HG02610 (cell line): ENCODE measurements at regions not wholly inside any gene's neighbourhood (a gene's known extent, or its start where the extent isn't known, plus 50 kb on each side); places are given as distances from the start of the nearest gene placed in this dataset.

Source experiments
- ATAC-seq: cut with Tn5 transposase; IDR thresholded peaks from one replicate; pipeline ENCODE4 v1.9.1; 2021; ENCODE audit warnings: mild to moderate bottlenecking, moderate library complexity; ENCODE audit not compliant: unreplicated experiment

DNA sequence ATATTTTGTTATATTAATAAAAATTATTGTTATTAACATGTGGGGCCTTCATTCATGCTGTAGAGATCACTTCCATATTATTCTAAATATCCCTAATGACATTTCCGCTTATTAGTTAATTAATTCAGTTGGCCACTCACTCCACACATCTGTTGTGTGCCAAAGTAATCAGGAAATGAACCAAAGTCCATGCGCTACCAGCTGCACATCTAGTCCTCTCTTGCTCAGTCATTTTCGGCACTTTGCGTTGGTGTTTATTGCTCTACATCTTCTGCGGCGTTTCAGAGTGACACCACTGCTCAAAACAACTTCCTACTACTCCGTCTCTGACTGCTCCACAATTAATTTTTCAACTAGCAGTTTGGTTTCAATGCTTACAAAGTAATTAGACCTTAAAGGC is 101.4 kb upstream of the ZFHX3 start:
- ATAC-seq, result no peak

DNA sequence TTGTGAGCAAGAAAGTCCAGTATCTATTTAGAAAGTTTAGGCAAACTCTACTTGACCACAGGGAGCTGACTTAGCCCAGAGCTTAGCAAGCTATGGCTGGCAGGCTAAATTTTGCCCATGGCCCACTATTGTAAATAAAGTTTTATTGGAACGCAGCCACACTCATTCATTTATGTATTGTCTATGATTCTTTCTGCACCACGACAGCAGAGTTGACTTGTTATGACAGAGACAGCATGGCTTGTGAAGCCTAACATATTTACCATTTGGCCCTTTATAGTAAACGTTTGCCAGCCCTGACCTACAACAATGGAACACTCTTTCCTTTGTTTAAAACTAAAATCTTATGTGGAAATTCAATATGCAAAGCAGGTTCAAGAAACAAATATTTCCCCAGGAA is 100.0 kb upstream of the ZFHX3 start:
- ATAC-seq, result no peak

DNA sequence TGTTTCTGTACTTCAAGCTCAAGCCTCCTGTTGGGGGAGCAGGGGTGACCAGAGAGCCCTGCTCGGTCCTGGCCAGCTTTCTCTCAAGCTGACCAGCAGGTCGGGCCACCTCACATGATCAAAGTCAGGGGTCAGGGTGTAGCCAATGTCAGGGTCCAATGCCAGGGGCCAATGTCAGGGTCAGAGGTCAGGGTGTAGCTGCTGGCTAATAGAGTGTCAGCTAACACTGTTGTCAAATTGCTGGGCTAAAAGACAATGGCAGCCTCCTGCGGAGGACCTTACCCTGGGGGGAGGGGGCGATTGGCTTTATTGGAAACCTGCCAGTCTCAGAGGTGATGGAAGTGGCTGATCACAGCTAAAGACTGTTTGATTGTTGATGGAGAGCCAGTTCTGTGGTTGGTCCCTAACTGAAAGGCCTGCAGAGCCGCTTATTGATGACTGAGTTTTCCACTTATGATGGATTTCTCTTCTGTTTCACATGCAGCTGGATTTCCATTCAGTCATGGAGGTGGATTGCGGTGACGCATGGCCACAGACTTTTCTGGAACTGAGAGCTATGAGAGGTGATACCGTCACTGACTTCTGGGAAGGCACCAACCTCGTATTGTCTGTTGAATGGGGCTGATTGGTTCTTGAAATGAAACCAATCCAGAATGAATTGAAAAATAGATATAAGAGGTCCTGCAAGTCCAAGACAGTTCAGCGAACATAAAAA is 97.4 kb upstream of the ZFHX3 start:
- no peak for ATAC-seq

DNA sequence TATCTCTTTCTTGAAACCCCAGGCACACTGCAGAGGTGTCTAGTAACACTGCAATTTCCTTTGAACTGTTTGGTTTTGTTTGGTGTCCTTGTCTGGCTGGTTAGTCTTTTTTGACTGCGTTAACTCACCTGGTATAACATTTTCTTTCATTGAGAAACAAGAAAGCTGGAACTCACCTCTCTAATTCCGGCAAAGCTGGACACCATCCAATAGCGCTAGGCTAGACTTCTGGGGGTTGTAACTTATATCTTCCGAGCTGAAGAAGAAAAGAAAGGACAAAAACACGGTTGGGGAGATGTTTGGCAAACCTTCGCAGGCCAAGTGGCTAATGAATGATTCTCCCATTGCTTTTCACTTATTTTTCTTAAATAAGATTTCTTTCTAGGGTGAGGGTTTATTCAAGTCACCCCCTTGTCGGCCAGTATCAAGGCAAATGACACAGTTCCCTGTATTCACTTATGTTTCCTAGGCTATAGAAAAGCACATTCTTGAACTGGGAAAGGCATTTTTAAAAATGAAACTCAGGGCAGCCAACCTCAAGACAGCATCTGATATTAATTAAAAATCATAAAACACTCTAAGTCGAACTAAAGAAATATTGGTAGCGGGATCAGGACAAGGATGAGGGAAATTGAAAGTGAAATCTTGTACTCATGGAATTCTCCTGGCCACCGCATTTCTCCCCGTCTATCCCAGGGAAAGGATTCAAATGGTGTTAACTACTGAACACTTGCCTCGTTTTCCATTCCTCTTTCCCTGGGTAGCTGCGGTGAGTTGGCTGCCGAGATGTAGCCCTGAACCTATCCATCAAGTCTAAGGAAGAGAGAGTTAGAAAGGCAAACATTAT is 95.9 kb upstream of the ZFHX3 start:
- no peak for ATAC-seq

DNA sequence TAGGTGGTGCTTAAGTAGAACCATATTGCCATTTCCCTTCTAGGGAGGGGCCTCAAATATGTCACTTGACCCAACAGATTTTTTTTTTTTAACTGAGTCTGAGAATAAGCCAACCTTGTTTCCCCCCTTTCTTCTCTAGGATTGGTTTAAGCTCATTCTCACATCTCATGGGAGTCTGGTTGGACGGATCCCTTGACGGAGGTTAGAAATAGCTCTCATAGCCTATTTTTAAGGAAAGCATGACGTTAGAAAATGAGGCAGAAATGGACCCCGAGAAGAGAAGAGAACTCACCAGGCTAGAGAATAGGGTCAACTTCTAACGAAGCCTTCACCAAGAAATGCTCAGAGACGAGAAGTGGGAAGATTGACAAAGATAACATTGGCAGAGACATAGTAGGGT is 95.1 kb upstream of the ZFHX3 start:
- no peak for ATAC-seq

DNA sequence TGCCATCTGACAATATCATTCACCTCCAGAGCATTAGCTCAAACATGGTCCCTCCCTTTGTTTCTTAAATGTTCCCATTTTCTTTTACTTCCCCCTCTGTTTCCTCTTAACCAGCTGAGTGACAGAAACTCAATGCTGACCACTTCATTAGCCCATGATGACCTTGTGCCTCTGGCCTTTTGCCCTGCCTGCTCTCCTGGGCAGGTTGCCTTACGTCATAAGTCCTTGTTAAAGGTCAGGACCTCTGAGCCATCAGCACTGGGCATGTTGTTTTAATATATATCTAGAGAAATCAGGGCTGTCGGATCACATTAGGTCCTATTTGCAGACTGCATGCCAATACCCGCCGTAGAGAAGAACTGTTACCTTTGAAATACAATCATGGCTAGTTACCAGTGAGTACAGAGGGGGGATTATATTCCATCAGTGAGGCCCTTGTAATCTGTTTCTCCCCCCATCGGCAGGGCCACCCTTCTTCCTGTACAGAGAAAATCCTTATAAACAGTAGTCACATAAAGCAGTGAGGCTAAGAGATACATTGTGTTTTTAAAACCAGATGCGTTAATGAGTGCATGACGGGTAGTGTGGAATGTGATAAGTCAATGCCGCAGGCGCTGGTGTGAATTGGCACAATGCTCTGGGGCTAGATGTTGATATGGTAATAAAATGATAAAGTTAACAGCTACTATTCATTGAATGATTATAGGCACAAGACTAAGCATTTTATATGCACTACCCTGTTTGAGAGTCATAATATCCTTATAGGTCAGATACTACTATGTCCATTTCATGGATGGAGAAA is 94.3 kb upstream of the ZFHX3 start:
- no peak for ATAC-seq

DNA sequence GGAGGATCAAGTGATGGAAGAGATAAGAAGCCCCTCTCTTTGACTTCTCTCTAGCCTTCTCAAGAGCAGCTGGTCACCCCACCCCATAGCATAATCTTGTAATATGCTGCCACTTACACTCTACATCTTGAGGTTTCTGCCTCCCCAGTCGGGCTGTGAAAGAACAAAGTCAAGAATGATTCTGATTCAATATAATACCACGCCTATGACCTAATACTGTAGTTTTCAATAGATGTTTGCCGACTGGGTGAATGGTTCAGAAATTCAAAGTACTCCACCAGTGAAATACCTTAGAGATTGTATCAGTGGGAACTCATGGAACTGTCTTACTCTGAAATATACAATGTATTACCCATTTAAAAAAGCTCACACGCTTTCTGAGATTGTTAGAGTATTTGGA is 93.0 kb upstream of the ZFHX3 start:
- ATAC-seq, result no peak

DNA sequence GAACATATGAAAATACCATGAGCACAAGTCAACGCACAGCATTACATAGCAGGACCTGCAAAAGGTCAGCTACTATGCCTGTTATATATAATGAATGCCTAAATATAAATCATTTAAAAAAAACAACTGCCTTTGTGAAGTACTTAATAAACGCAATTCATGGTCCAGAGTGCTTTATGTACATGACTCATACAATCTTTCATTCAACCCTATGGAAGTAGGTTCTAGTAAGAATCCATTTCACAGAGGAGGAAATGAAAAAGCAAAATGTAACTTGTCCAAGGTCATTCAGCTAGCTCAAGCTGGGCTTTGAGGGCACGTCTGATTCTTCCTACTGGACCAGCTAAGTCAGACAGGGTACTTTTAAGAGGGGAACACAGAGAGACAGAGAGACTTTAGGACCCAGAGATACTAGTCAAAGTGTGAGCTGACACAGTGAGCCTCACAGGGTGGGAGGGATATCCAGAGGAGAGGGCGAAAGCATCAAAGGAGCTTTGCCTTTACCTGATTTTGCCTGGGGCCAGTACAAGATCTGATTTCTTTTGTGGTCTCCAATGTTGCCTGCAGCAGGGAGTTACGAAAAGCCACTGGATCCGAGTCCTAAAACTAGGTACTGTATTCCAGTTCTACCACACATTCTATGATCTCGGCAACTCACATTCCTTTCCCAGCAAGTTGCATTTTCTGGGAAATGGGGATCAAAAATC is 83.4 kb upstream of the ZFHX3 start:
- ATAC-seq, result no peak

DNA sequence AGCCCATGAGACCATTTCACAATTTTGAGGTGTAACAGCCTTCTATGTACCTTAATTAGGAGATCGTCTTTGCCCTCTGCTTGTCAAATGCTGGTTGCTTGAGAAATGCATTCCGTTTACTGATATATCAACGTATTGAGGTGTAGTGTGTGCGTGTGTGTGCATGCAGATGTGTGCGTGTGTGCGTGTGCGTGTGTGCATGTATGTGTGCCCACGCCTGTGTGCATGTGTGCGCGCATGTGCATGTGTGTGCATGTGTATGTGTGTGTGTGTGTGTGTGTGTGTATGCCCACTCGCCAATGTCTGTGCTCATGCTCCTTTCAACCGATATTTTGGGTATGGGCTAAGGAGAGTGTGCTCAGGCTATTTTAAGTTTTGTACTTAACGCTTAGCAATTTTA is 81.5 kb upstream of the ZFHX3 start:
- no peak for ATAC-seq

DNA sequence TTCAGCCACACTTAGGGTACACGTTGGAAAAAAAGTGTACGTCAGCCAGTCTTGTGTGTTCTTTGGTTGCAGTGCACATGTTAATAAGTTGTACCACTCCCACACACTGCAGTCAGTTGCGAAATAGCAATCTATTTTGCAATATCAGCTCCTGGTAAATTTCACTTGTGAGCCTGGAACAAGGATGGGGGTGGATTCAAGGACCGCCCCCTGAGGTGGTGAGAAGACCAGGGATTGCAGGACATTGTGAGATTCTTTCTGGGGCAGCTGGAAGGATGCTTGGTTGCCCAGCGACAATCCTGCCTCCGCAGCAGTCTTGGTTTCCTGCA is 78.6 kb upstream of the ZFHX3 start:
- ATAC-seq, result no peak

DNA sequence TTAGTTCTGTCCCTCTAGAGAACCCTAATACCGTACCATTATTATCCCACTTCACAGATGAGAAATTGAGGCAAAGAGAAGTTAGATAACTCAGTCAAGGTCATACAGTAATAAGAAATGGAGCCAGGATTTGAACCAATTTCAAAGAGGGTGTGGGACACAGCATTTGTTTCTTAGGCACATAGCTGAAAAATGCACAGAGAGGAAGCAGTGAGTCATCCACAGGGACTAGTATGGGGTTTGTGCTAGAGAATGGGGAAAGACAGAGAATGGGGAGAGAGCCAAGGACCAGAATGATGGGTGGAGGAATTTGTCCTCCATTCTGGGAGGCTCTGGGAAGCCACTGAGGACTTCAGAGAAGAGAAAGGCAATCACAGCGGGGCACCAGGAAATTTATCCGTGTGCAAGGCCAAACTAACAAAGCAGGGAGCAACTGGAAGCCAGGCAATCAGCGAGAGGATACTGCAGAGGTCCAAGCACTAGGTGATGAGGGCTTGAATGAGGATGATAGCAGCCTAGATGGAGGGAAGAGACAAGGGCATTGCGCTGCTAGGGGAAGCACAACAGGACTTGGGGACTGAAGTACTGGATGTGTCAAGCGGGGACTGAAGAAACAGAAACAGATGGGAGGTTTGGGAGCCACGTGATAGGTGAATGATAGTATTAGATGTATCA is 78.1 kb upstream of the ZFHX3 start:
- ATAC-seq, result no peak

DNA sequence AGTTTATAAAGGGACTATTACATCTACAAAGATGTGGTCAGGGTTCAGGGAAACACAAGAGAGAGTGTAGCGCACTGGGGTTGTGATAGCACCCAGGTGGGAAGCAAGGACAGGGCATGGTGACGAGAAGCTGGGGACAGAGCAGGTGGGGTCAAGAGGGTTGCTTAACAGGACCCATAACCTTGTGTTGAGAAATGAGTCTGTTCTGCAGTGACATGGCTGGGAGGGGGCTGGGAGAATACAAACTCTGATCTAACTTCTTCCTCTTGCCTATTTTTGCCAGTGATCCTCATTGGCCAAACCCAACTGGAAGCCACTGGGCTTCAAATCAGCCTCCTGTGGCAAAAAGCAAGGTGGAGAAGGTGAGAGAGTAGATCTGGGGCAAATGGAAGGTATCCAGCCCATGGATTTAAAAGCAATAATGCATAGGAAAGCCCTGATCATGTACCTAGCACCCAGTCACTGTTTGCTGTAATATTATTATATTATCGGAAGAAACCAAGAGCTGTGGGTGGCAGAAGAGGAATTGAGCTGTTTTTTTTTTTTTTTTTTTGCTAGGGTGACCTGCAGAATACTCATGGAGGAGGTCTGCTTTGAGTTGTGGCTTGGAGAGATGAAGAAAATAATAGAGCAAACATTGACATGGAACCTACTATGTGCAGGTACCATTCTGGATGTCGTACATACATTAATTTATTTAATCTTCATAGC is 76.9 kb upstream of the ZFHX3 start:
- ATAC-seq, result no peak

DNA sequence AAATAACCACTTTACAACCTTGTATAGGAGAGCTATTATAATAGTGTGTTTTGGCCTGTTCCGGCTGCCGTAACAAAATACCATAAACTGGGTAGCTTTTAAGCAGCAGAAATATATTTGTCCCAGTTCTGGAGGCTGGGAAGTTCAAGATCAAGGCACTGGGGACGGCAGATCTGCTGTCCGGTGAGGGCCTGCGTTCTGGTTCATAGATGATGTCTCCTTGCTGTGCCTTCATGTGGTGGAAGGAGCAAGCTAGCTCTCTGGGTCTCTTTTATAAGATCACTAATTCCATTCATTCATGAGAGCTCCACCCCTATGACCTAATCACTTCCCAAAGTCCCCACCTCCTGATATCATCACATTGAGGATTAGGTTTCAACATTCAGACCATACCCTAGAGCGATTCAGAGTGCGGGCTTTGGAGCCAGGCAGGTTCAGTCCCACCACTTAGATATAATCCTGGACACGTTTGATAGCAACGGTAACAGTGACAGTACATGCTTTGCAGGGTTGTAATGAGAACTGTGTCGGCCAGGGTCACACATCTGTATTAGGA is 76.2 kb upstream of the ZFHX3 start:
- no peak for ATAC-seq

DNA sequence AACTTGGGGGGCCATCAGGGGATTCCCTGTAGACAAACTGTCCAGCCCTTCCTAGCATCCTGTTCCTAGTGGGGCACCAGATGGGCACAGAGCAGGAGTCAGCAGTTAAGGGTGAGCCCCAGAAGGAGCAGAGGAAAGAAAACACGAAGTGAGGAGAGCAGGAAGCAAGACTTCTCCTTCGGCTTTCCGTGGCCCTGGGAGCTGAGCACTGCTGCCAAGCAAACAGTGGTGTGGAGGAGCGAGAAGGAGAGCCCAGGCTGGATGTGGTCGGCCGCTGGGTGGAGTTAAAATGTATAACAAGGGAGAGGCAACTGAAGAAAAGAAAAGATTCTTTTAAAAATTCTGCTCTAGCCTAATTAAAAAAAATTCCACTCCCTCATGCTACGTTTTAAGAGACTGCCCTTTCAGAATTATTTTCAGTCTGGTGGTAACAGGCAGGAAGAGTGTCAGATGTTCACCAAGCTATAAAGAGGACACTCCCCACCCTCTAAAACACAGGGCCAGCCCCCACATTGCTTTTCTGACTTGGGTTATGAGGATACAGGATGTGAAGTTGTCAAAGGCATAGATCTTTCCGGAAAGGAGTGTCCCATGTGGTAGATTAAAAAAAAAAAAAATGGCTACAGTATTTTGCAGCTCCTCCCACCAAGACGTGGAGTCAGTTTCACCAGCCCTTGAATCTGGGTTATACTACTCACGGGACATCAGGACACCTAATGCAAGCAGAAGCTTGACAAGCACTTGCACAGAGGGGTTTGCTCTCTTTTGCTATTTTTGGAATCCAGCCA is 74.9 kb upstream of the ZFHX3 start:
- ATAC-seq, result no peak

DNA sequence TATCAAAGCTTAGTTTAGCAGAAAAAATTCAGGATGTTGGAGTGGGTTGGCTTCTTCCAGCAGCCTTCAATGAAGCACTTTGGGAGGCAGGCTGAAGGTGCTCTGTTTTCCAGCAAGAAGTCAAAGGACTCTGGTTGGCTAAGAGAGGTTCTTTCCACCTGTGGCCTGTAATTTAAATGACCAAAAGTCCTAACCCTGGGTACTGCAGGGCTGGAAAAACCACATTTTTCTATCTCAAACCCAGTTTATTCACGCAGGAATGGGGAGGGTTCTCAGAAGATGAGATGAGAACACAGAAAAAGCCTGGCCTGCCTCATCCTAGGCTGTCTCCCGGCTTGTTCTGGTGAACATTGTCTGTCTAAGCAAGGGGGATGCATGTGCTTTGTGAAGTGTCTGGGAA is 68.6 kb upstream of the ZFHX3 start:
- ATAC-seq, result no peak

DNA sequence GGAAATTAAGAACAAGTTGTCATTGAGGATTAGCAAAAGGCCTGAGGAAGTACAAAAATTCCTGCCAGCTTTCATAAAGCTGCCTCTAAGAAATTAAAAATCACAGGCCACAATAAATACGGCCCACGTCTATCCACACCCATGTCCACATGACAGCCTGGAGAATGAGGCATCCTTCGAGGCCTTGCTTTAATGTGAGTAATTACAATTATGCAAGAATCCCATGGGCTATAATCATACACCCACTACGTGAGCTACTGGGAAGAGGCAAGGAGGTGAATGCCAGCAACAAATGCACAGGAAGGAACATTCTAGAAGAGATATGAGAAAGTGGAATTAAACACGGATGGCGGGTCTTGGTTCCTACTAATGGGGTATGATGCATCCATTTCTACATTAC is 65.4 kb upstream of the ZFHX3 start:
- no peak for ATAC-seq

DNA sequence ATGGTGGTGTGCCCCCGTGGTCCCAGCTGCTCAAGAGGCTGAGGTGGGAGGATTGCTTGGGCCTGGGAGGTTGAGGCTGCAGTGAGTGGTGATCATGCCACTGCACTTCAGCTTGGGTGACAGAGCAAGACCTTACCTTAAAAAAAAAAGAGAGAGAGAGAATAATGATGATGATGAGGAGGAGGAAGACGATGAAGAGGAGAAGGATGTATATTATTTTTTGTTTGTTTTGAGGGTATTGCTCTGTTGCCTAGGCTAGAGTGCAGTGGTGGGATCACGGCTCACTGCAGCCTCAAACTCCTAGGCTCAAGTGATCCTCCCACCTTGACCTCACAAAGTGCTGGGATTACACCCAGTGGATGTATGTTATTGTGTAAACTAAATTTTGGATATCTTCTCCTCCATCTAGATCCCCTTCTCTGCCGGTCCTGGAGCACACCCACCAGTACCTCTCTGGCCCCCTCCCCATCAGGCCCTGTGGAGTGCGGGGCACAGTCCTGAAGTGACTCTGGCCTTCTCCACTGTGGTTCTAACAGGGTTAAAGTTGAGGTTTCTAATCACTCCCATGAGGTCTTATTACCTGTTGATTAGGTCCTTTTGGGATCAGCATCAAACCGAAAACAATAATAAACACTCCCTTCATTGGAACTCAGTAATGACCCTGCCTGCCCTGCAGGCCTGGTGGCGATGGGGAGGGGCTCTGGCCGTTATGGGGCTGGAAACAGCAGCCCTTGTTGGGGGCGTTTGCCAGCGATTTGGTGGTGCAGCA is 60.5 kb upstream of the ZFHX3 start:
- no peak for ATAC-seq

DNA sequence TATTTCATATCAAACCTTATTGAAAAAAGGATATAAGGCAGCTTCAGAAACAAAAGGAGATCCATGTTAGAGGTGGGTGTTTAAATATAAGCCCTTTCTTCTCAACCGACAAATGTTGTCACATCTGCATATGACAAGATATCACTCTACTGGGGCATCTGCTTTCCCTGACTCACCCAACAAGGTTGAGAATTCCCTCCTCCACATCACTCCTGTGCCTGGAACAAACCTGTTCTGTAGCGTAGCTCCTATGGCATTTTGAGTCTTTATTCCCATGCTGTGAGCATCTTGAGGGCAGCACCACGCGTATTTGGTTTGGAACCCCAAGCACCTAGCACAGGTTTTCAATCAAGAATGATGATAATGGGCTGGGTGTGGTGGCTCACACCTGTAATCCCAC is 59.4 kb upstream of the ZFHX3 start:
- ATAC-seq, result no peak
